ENCODE measurements at regions not wholly inside any gene's neighbourhood (a gene's known extent, or its start where the extent isn't known, plus 50 kb on each side); places are given as distances from the start of the nearest gene placed in this dataset.
"Not testable (repeated sequence)": the region's sequence is repeated elsewhere in the genome, so short reads cannot be mapped to it uniquely, and the experiment has no call there.

DNA sequence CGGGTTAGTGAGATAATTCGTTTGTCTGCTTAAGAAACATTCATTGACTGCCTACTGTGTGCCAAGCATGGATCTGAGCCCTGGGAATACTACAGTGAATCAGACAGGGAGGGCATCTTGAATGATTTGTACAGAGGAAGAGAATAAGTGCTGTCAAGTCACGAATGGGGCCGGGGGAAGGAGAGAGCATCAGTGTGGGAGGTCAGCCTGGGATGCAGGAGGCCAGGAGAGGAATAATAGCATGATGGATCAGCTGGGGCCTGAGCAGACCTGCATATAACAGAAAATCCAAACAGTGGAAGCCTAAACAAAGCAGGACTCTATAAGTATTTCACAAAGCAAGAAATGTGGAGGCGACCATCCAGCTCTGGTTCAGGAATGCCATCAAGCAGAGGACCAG, 55.4 kb upstream of the PAX8 start:
- Histone ChIP-seq H3K4me2 (ENCODE audit: low read length) (no peak overlapping the region), H3K4me3 (ENCODE audit: insufficient read depth, low read depth, low read length) (no peak overlapping the region), H3K9ac (ENCODE audit: low read length) (no peak overlapping the region), H4K20me1 (ENCODE audit: insufficient read depth, low read length) (no peaks in the 10 kb centered on the region), H3K79me2 (ENCODE audit: insufficient read depth, low read length) (no peaks in the 10 kb centered on the region), H3K9me3 (ENCODE audit: insufficient read depth, low read depth, low read length) (no peaks in the 10 kb centered on the region), H3K36me3 (ENCODE audit: insufficient read depth, low read length) (no peaks in the 10 kb centered on the region), H2AFZ (ENCODE audit: low read depth, low read length) (no peak overlapping the region), H3K27ac (ENCODE audit: low read depth, low read length) (no peak overlapping the region), H3K27me3 (ENCODE audit: insufficient read depth, low read length) (no peaks in the 10 kb centered on the region), H3K4me1 (ENCODE audit: insufficient read depth, low read length) (peaks cover 14% of the 10 kb centered on the region)
- H3K27ac Mint-ChIP-seq (ENCODE audit: unreplicated experiment) = no peak overlapping the region
- peaks cover 15% of the 10 kb centered on the region for H3K4me1 Mint-ChIP-seq (ENCODE audit: low read depth, unreplicated experiment)
- peaks cover 4% of the 10 kb centered on the region for H3K27me3 Mint-ChIP-seq (ENCODE audit: low read depth, unreplicated experiment)
- no peak for DNase-seq (ENCODE audit: low read depth)
- FAIRE-seq = no peak
- TF ChIP-seq, protein P1, sequence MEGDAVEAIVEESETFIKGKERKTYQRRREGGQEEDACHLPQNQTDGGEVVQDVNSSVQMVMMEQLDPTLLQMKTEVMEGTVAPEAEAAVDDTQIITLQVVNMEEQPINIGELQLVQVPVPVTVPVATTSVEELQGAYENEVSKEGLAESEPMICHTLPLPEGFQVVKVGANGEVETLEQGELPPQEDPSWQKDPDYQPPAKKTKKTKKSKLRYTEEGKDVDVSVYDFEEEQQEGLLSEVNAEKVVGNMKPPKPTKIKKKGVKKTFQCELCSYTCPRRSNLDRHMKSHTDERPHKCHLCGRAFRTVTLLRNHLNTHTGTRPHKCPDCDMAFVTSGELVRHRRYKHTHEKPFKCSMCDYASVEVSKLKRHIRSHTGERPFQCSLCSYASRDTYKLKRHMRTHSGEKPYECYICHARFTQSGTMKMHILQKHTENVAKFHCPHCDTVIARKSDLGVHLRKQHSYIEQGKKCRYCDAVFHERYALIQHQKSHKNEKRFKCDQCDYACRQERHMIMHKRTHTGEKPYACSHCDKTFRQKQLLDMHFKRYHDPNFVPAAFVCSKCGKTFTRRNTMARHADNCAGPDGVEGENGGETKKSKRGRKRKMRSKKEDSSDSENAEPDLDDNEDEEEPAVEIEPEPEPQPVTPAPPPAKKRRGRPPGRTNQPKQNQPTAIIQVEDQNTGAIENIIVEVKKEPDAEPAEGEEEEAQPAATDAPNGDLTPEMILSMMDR (IDR thresholded peaks at IDR 0.05; ENCODE audit: insufficient read depth, low read depth, low read length) = no peak
- TF ChIP-seq EZH2 (IDR thresholded peaks at IDR 0.05; ENCODE audit: insufficient read depth, low read length) = no peak
- peaks cover 3% of the 10 kb centered on the region for H3K36me3 Mint-ChIP-seq (ENCODE audit: low read depth, unreplicated experiment)
- no peak overlapping the region for H3K4me3 Mint-ChIP-seq (ENCODE audit: unreplicated experiment)
- H3K9me3 Mint-ChIP-seq (ENCODE audit: unreplicated experiment) = peaks cover 6% of the 10 kb centered on the region

DNA sequence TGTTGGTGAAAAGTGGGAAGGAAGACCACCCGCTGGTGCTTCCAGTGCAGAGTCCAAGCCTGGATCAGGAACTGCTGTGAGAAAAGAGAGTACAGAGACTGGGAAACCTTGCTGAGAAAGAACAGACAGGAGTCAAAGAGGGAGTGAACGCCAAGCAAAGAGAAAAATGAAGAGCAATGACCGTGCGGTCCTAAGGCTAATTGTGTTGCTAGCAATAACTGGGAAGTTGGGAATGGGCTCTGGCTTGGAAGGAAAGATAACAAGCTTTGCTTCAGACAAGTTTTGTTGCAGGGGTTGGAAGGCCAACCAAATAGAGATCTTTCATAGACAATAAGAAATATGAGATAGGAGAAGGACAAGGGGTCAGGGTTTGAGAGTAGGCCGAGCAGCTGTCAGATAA, 55.0 kb upstream of the PAX8 start:
- H3K9me3 Mint-ChIP-seq (ENCODE audit: unreplicated experiment); H3K27me3 ChIP-seq (ENCODE audit: insufficient read depth, low read length); H3K4me2 ChIP-seq (ENCODE audit: low read length); H3K79me2 ChIP-seq (ENCODE audit: insufficient read depth, low read length); H2AFZ ChIP-seq (ENCODE audit: low read depth, low read length); H3K9ac ChIP-seq (ENCODE audit: low read length); H3K9me3 ChIP-seq (ENCODE audit: insufficient read depth, low read depth, low read length); DNase-seq (ENCODE audit: low read depth); H3K36me3 ChIP-seq (ENCODE audit: insufficient read depth, low read length); H4K20me1 ChIP-seq (ENCODE audit: insufficient read depth, low read length); H3K27me3 Mint-ChIP-seq (ENCODE audit: low read depth, unreplicated experiment); H3K4me3 Mint-ChIP-seq (ENCODE audit: unreplicated experiment); H3K27ac Mint-ChIP-seq (ENCODE audit: unreplicated experiment); FAIRE-seq; H3K36me3 Mint-ChIP-seq (ENCODE audit: low read depth, unreplicated experiment); H3K4me3 ChIP-seq (ENCODE audit: insufficient read depth, low read depth, low read length); H3K27ac ChIP-seq (ENCODE audit: low read depth, low read length): not testable (repeated sequence)
- peaks cover 19% of the 10 kb centered on the region for H3K4me1 Mint-ChIP-seq (ENCODE audit: low read depth, unreplicated experiment)
- peaks cover 18% of the 10 kb centered on the region for H3K4me1 ChIP-seq (ENCODE audit: insufficient read depth, low read length)

DNA sequence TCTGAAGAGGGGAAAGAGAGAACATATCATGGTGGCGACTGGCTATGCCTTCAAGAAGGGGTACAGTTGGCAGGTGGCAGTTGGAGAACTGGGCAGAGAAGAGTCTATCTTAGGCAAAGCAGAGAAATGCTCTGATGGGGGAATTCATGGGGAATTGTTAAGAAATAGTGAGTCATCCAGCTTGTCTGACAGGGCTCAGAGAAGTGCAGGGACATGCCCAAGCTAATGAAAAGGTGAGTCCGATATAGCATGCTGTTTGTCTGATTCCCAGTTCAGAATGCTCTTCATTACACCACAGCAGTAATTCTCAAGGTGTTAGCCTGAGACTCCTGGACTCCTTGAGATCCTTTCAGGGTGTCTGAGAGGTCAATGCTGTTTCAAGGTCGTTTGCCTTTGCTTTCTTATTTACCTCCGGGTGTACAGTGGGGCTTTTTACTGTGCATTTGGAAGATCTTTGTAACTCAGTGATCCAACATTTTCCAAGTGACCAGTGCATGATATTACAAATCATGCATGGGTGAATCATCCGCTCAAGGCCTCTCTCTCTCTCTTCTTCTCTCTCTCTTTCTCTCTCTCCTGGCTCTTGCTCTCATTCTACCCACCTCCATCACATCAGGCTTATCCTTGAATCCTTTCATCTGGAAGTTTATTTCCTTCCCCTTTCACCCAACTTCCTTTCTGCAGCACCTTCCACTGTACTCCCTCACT, 51.5 kb upstream of the PAX8 start:
- peak; percentile 40 for DNase-seq (ENCODE audit: low read depth)
- H3K4me3 ChIP-seq (ENCODE audit: insufficient read depth, low read depth, low read length); H3K27me3 ChIP-seq (ENCODE audit: insufficient read depth, low read length); H3K4me3 Mint-ChIP-seq (ENCODE audit: unreplicated experiment); H3K36me3 Mint-ChIP-seq (ENCODE audit: low read depth, unreplicated experiment); H3K9me3 ChIP-seq (ENCODE audit: insufficient read depth, low read depth, low read length); H4K20me1 ChIP-seq (ENCODE audit: insufficient read depth, low read length); H3K36me3 ChIP-seq (ENCODE audit: insufficient read depth, low read length); H3K27me3 Mint-ChIP-seq (ENCODE audit: low read depth, unreplicated experiment); H3K9me3 Mint-ChIP-seq (ENCODE audit: unreplicated experiment); H2AFZ ChIP-seq (ENCODE audit: low read depth, low read length); H3K79me2 ChIP-seq (ENCODE audit: insufficient read depth, low read length); H3K9ac ChIP-seq (ENCODE audit: low read length): not testable (repeated sequence)
- H3K4me1 ChIP-seq (ENCODE audit: insufficient read depth, low read length) = peaks cover 23% of the 10 kb centered on the region
- peak overlapping the region; percentile 39 for H3K27ac ChIP-seq (ENCODE audit: low read depth, low read length)
- peak overlapping the region; percentile 20 for H3K4me2 ChIP-seq (ENCODE audit: low read length)
- Mint-ChIP-seq H3K4me1 (ENCODE audit: low read depth, unreplicated experiment) (peaks cover 32% of the 10 kb centered on the region), H3K27ac (ENCODE audit: unreplicated experiment) (peak overlapping the region; percentile 56)
- FAIRE-seq = peak; percentile 23

DNA sequence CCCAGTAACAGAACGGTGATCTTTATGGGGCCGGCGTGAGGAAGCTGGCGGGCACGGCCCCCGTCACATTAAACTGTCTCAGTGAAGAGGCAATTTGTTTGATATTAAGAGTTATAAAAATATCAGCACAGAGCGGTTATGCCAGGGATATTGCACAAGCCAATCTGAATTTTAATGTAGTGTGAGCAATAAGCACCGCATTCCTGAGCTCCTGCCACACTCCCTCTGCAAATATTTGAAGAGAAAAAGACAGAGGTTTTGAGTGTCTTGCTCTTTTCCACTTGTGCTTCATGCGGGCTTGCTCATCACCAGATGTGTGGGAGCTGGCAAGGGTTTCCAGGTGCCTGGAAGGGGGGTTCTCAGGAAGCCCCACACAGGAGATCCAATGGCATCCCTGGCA, 50.3 kb upstream of the PAX8 start:
- H4K20me1 ChIP-seq (ENCODE audit: insufficient read depth, low read length); H3K4me3 Mint-ChIP-seq (ENCODE audit: unreplicated experiment); FAIRE-seq; H3K79me2 ChIP-seq (ENCODE audit: insufficient read depth, low read length); H3K27me3 ChIP-seq (ENCODE audit: insufficient read depth, low read length); H3K36me3 Mint-ChIP-seq (ENCODE audit: low read depth, unreplicated experiment); H3K4me3 ChIP-seq (ENCODE audit: insufficient read depth, low read depth, low read length); H3K9me3 ChIP-seq (ENCODE audit: insufficient read depth, low read depth, low read length); H3K9ac ChIP-seq (ENCODE audit: low read length); H3K9me3 Mint-ChIP-seq (ENCODE audit: unreplicated experiment); H2AFZ ChIP-seq (ENCODE audit: low read depth, low read length); H3K27me3 Mint-ChIP-seq (ENCODE audit: low read depth, unreplicated experiment); H3K36me3 ChIP-seq (ENCODE audit: insufficient read depth, low read length): not testable (repeated sequence)
- Histone ChIP-seq H3K27ac (ENCODE audit: low read depth, low read length) (peak overlapping the region; percentile 59), H3K4me1 (ENCODE audit: insufficient read depth, low read length) (peaks cover 30% of the 10 kb centered on the region), H3K4me2 (ENCODE audit: low read length) (peak overlapping the region; percentile 20)
- peak overlapping the region; percentile 82 for H3K27ac Mint-ChIP-seq (ENCODE audit: unreplicated experiment)
- H3K4me1 Mint-ChIP-seq (ENCODE audit: low read depth, unreplicated experiment) = peaks cover 37% of the 10 kb centered on the region
- DNase-seq (ENCODE audit: low read depth) = peak; percentile 66

DNA sequence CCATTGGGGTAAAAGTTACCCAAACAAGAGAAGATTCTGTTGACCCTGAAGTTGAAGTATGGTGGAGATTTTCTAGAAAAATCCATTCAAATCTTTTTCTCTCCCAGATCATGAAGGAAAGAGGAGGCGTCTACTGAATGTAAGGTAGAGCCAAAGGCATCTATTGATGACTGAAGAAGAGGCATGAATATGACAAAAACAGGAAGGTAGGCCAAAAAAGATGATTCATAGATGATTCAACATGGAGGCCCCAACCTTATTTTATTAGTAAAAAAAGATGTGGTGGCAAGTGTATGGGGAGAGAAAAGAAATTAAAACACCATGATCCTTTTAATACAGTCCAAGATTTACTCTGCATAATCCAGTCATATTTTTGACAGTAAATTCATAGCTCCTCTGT, 49.9 kb upstream of the PAX8 start:
- not testable (repeated sequence) for H3K36me3 Mint-ChIP-seq (ENCODE audit: low read depth, unreplicated experiment); H3K9me3 ChIP-seq (ENCODE audit: insufficient read depth, low read depth, low read length); H3K9ac ChIP-seq (ENCODE audit: low read length); H3K4me3 ChIP-seq (ENCODE audit: insufficient read depth, low read depth, low read length); H3K36me3 ChIP-seq (ENCODE audit: insufficient read depth, low read length); H3K27me3 ChIP-seq (ENCODE audit: insufficient read depth, low read length); H3K9me3 Mint-ChIP-seq (ENCODE audit: unreplicated experiment); H3K4me3 Mint-ChIP-seq (ENCODE audit: unreplicated experiment); H3K79me2 ChIP-seq (ENCODE audit: insufficient read depth, low read length); H2AFZ ChIP-seq (ENCODE audit: low read depth, low read length); H4K20me1 ChIP-seq (ENCODE audit: insufficient read depth, low read length); H3K27me3 Mint-ChIP-seq (ENCODE audit: low read depth, unreplicated experiment)
- Histone ChIP-seq H3K27ac (ENCODE audit: low read depth, low read length) (peak overlapping the region; percentile 59), H3K4me1 (ENCODE audit: insufficient read depth, low read length) (peaks cover 30% of the 10 kb centered on the region), H3K4me2 (ENCODE audit: low read length) (peak overlapping the region; percentile 20)
- FAIRE-seq (peak; percentile 47), DNase-seq (ENCODE audit: low read depth) (peak; percentile 49)
- H3K27ac Mint-ChIP-seq (ENCODE audit: unreplicated experiment) = peak overlapping the region; percentile 82
- H3K4me1 Mint-ChIP-seq (ENCODE audit: low read depth, unreplicated experiment) = peaks cover 37% of the 10 kb centered on the region
